Heart right ventricle (tissue), 16 donors: ENCODE measurements at regions not wholly inside any gene's neighbourhood (a gene's known extent, or its start where the extent isn't known, plus 50 kb on each side); places are given as distances from the start of the nearest gene placed in this dataset.
"Not testable (repeated sequence)": the region's sequence is repeated elsewhere in the genome, so short reads cannot be mapped to it uniquely, and the experiment has no call there.

Experiments used
- ATAC-seq, 8 donors: fragments of 200-7000 bp; cut with Tn5 transposase; one replicate each; pipeline ENCODE4 v1.9.1; 2020; ENCODE audit warnings: mild to moderate bottlenecking in 8 of 8, moderate library complexity in 8 of 8, moderate number of reproducible peaks in 1 of 8
- DNase-seq, 2 donors: peaks; one replicate each; pipeline ENCODE4 v3.0.0-alpha.2; 2020
- H3K27ac ChIP-seq, 10 donors: fragments of 200-600 bp; sonication (generic) in 2 of 10; one replicate each; pipeline versions ENCODE4 v1.5.0 to v1.8.0; 2020 to 2022; ENCODE audit warnings: mild to moderate bottlenecking in 3 of 10
- H3K27me3 ChIP-seq, 7 donors: fragments of 200-600 bp; one replicate each; pipeline ENCODE4 v1.8.0; 2021 to 2022; ENCODE audit warnings: mild to moderate bottlenecking in 2 of 7
- H3K36me3 ChIP-seq, 9 donors: fragments of 200-600 bp; sonication (generic) in 1 of 9; one replicate each; pipeline versions ENCODE4 v1.5.0 to v1.8.0; 2020 to 2022; ENCODE audit warnings: mild to moderate bottlenecking in 2 of 9
- H3K4me1 ChIP-seq, 9 donors: fragments of 200-600 bp; sonication (generic) in 1 of 9; one replicate each; pipeline versions ENCODE4 v1.5.0 to v1.8.0; 2020 to 2022; ENCODE audit warnings: mild to moderate bottlenecking in 4 of 9
- H3K4me3 ChIP-seq, 10 donors: fragments of 200-600 bp; sonication (generic) in 2 of 10; one replicate each; pipeline versions ENCODE4 v1.5.0 to v1.8.0; 2020 to 2022; ENCODE audit warnings: mild to moderate bottlenecking in 7 of 10, moderate library complexity in 2 of 10
- H3K9me3 ChIP-seq, 11 donors: fragments of 200-600 bp in 10 of 11; sonication (generic) in 2 of 11; one replicate each; pipeline versions ENCODE4 v1.5.0 to v1.8.0; 2013 to 2022; ENCODE audit warnings: mild to moderate bottlenecking in 2 of 11, control low read depth in 1 of 11, moderate library complexity in 1 of 11
- WGBS, 2 donors: extraction: QIAGEN DNeasy Blood & Tissue Kit; methylation state at CpG; one replicate each; pipeline ENCODE4 v1.1.7; 2013; ENCODE audit warnings: inconsistent platforms in 1 of 2; 5-methylcytosine and 5-hydroxymethylcytosine counted together
- intact Hi-C, 10 donors: fragments of 100-400 bp; cut with DNase I; formaldehyde crosslinking; loops; one replicate each; pipeline versions ENCODE4 v1.11.1 to v1.14.2; 2022
- TF ChIP-seq, protein P1 (sequence below), 9 donors: fragments of 200-600 bp; sonication (generic) in 2 of 9; IDR thresholded peaks; one replicate each; pipeline versions ENCODE4 v1.5.0 to v1.8.0; 2021 to 2022; ENCODE audit warnings: antibody characterized with exemption in 9 of 9, mild to moderate bottlenecking in 5 of 9, moderate library complexity in 1 of 9
- donor health status: Arrhythmogenic right ventricular cardiomyopathy.
- donor health status: ischemic (EF 13 %, LVEDD 7.1; RV severe dilation, severe dysfunction).
- donor health status: healthy with polysubstance abuse.
- donor health status: DM: no; HTN: yes; CAD: no.
- donor health status: DM: no; HTN: no; CAD: no.
- donor health status: ischemic (EF 25% LVEDD 6.9; RV normal size, moderate dysfunction).
- donor health status: ischemic (EF 25% LVEDD 5.7; RV mildly dilated, moderate dysfunction).
- donor health status: healthy.
- donor health status: DM: yes; HTN: yes; CAD: no.
- donor health status: Ischemic cardiomyopathy.
- donor health status: ischemic (EF 35%, LVEDD 5.7; RV mildly dilated, moderate dysfunction).
- donor health status: nonischemic (EF 11% LVEDD 7.7; RV severe dilation, severe dysfunction).
- donor health status: DM: yes; HTN: yes; CAD: no.
- donor health status: PGD.
- donor health status: ischemic (EF 29% LVEDD 5.4; RV normal size, mild dysfunction).
- donor health status: nonischemic (EF 23%, LVEDD 6.1; RV moderate dilation, normal function).

GRCh38 chrX:65451663-65452062, 82.9 kb downstream of the LAS1L start:
- Histone ChIP-seq H3K27me3 (no peaks in the 10 kb centered on the region), H3K9me3 (peaks cover 0 to 17% (median 0%) of the 10 kb centered on the region in 11 donors), H3K4me1 (no peaks in the 10 kb centered on the region), H3K36me3 (no peaks in the 10 kb centered on the region), H3K4me3 (no peak overlapping the region), H3K27ac (no peak overlapping the region)
- TF ChIP-seq, protein P1, sequence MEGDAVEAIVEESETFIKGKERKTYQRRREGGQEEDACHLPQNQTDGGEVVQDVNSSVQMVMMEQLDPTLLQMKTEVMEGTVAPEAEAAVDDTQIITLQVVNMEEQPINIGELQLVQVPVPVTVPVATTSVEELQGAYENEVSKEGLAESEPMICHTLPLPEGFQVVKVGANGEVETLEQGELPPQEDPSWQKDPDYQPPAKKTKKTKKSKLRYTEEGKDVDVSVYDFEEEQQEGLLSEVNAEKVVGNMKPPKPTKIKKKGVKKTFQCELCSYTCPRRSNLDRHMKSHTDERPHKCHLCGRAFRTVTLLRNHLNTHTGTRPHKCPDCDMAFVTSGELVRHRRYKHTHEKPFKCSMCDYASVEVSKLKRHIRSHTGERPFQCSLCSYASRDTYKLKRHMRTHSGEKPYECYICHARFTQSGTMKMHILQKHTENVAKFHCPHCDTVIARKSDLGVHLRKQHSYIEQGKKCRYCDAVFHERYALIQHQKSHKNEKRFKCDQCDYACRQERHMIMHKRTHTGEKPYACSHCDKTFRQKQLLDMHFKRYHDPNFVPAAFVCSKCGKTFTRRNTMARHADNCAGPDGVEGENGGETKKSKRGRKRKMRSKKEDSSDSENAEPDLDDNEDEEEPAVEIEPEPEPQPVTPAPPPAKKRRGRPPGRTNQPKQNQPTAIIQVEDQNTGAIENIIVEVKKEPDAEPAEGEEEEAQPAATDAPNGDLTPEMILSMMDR (IDR thresholded peaks at IDR 0.05), result peak in 7 of 9 donors; percentile 21 to 61 (median 30)
- ATAC-seq (no peak), DNase-seq (no peak)
- 43 to 45% methylated on average over 2 of the region's 2 CpGs for WGBS, 2 donors
- intact Hi-C loops, result no loop called here

DNA sequence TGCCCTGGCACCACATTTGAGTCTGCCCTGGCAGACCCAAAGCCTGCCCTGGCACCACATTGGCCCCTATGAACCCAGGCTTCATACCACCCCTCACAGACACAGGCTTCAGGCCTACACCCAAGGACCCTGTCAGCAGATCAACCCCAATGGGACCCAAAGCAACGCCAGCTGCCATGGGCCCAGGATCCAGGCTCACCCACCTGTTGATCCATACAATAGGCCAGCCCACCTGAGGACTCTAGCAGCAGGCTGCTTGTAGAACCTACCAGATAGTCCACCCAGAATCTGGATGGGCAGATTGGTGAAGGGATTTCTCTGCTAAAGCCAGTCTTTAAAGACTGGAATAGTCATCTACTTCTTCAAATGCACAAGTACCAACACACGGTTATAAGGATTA, 114.4 kb downstream of the LAS1L start:
- Histone ChIP-seq H3K9me3 (peaks cover 0 to 20% (median 0%) of the 10 kb centered on the region in 11 donors), H3K4me1 (no peaks in the 10 kb centered on the region), H3K27ac (no peak overlapping the region), H3K27me3 (peaks cover 0 to 3% (median 0%) of the 10 kb centered on the region in 7 donors), H3K4me3 (no peak overlapping the region), H3K36me3 (no peaks in the 10 kb centered on the region)
- ATAC-seq, result no peak
- intact Hi-C loops, result no loop called here
- 93 to 97% methylated on average over 2 of the region's 2 CpGs for WGBS, 2 donors
- TF ChIP-seq, protein P1 (IDR thresholded peaks at IDR 0.05), result no peak
- DNase-seq, result no peak

DNA sequence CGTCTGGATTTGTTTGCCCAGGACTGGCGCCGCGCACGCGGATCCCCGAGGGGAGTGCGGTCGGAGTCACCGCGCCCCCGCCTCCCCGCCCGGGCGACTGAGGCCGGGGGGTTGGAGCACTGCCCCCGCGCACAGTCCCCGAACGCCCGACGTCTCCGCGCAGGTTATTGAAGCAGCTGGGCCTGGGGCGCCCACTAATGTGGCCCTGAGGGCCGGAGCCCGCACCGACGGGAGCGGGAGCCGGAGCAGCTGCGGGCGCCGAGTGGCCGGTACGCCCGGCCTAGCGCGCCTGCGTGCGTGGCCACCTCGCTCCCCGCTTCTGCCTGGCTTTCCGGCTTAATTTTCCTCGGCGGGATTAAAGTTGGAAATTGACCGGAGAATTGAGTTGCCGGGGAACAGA, 126.9 kb downstream of the LAS1L start:
- H3K27me3 ChIP-seq, result peaks cover 0 to 62% (median 8%) of the 10 kb centered on the region in 7 donors
- ATAC-seq, result not testable (repeated sequence)

DNA sequence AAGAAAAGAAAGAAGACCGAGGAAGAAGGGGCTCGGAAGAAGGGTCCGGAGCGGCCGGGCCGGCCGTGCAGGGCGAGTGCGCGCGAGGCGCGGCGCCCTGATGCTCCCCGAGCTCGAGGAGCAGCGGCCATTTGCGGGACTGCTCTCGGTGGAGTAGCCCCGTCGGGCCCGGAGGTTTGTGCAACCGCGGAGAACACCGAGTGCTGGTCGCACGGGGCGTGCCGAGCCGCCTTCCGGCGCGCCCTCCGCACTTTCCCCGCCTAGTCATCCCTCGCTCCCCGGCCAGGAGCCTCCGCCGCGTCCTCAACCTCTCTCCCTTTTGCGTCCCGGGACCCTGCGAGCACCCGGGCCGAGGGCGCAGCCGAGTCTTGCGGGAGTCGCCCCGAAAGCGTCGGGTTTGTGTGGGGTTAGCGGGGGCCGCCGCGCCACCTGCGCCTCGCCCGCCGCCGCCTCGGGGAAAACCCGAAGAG, 127.4 kb downstream of the LAS1L start:
- ATAC-seq, result peak in 2 of 8 donors; percentile 20 to 58
- H3K27me3 ChIP-seq, result peaks cover 0 to 62% (median 8%) of the 10 kb centered on the region in 7 donors
- TF ChIP-seq, protein P1 (IDR thresholded peaks at IDR 0.05), result no peak
- peaks cover 0 to 28% (median 0%) of the 10 kb centered on the region in 11 donors for H3K9me3 ChIP-seq
- peak overlapping the region in 9 of 10 donors; percentile 10 to 35 (median 28) for H3K4me3 ChIP-seq
- no peak for DNase-seq
- no peaks in the 10 kb centered on the region for H3K36me3 ChIP-seq
- intact Hi-C loops, result no loop called here
- H3K4me1 ChIP-seq, result no peaks in the 10 kb centered on the region
- WGBS, 2 donors, result 1 to 2% methylated on average over 13 to 54 of the region's 63 CpGs
- no peak overlapping the region for H3K27ac ChIP-seq

More for the DNA sequence above, 126.9 kb downstream of the LAS1L start:
- H3K36me3 ChIP-seq, H3K4me1 ChIP-seq, H3K27ac ChIP-seq, intact Hi-C loops, DNase-seq: not testable (repeated sequence)
- WGBS, 2 donors, result 1 to 2% methylated on average over 16 to 48 of the region's 48 CpGs
- peaks cover 0 to 28% (median 0%) of the 10 kb centered on the region in 11 donors for H3K9me3 ChIP-seq
- H3K4me3 ChIP-seq, result peak overlapping the region in 9 of 10 donors; percentile 10 to 35 (median 28)

DNA sequence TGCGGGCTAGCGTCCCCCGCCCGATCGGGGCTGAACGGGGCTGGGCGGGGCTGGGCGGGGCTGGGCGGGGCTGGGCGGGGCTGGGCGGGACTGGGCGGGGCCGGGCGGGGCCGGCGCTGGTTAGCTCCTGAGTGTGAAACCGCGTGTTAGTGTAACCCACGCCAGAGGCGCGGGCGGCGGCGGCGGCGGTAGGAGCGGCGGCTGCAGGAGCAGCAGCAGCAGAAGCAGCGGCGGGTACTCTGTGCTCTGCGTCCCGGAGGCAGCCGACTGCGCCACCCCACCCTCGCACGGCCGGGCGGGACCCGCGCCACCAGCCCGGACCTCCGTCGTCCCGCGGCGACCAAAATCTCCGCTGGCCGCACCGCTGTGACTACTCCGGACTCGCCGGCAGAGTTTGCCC, 128.1 kb downstream of the LAS1L start:
- TF ChIP-seq, protein P1 (IDR thresholded peaks at IDR 0.05), result no peak
- DNase-seq, result peak in 1 of 2 donors; percentile 9
- Histone ChIP-seq H3K27ac (no peak overlapping the region), H3K27me3 (peaks cover 0 to 68% (median 8%) of the 10 kb centered on the region in 7 donors), H3K4me3 (peak overlapping the region in 8 of 10 donors; percentile 10 to 35 (median 31)), H3K9me3 (peaks cover 0 to 28% (median 0%) of the 10 kb centered on the region in 11 donors), H3K36me3 (no peaks in the 10 kb centered on the region), H3K4me1 (no peaks in the 10 kb centered on the region)
- intact Hi-C loops, result no loop called here
- WGBS, 2 donors, result 0 to 1% methylated on average over 35 to 43 of the region's 52 CpGs
- peak in 2 of 8 donors; percentile 48 to 59 for ATAC-seq
